Endodermal cell (in vitro differentiated cells): ENCODE measurements at regions not wholly inside any gene's neighbourhood (a gene's known extent, or its start where the extent isn't known, plus 50 kb on each side); places are given as distances from the start of the nearest gene placed in this dataset.

ENCODE experiments used
- DNase-seq: peaks from one replicate; pipeline ENCODE4 v3.0.0-alpha.2; 2017
- H3K27ac ChIP-seq: 2 replicates; pipeline ENCODE4 v1.5.1; 2013; ENCODE audit warnings: mild to moderate bottlenecking, low read depth, low read length, moderate library complexity
- H3K27me3 ChIP-seq: 2 replicates; pipeline ENCODE4 v1.6.1; 2013; ENCODE audit warnings: mild to moderate bottlenecking, low read length, moderate library complexity; ENCODE audit not compliant: insufficient read depth, control insufficient read depth, poor library complexity, severe bottlenecking
- H3K36me3 ChIP-seq: 2 replicates; pipeline ENCODE4 v1.7.0; 2013; ENCODE audit warnings: mild to moderate bottlenecking, low read length, moderate library complexity; ENCODE audit not compliant: control insufficient read depth, insufficient read depth
- H3K4me1 ChIP-seq: one replicate; pipeline ENCODE4 v1.7.0; 2013; ENCODE audit warnings: low read length; ENCODE audit not compliant: control insufficient read depth, insufficient read depth
- H3K4me3 ChIP-seq: 2 replicates; pipeline ENCODE4 v1.5.1; 2013; ENCODE audit warnings: mild to moderate bottlenecking, low read length, moderate library complexity
- H3K9ac ChIP-seq: 2 replicates; pipeline ENCODE4 v1.6.1; 2013; ENCODE audit warnings: mild to moderate bottlenecking, low read length, moderate library complexity; ENCODE audit not compliant: poor library complexity, severe bottlenecking; ENCODE audit errors: extremely low read depth
- H3K9me3 ChIP-seq: 2 replicates; pipeline ENCODE4 v1.6.1; 2013; ENCODE audit warnings: mild to moderate bottlenecking, low read length, moderate library complexity; ENCODE audit not compliant: control insufficient read depth
- H3K27ac Mint-ChIP-seq: 2 replicates; pipeline ENCODE4 v1.8.0; 2020; ENCODE audit warnings: mixed read lengths
- H3K27me3 Mint-ChIP-seq: 2 replicates; pipeline ENCODE4 v1.8.0; 2021; ENCODE audit warnings: mild to moderate bottlenecking, mixed read lengths; ENCODE audit not compliant: insufficient read depth
- H3K36me3 Mint-ChIP-seq: 2 replicates; pipeline ENCODE4 v1.8.0; 2020; ENCODE audit warnings: low read depth, mixed read lengths
- H3K4me1 Mint-ChIP-seq: 2 replicates; pipeline ENCODE4 v1.8.0; 2020; ENCODE audit warnings: mixed read lengths
- H3K4me3 Mint-ChIP-seq: 2 replicates; pipeline ENCODE4 v1.8.0; 2020; ENCODE audit warnings: mild to moderate bottlenecking, moderate library complexity, mixed read lengths
- H3K9me3 Mint-ChIP-seq: 2 replicates; pipeline ENCODE4 v1.8.0; 2020; ENCODE audit warnings: mild to moderate bottlenecking, mixed read lengths
- WGBS, 2 experiments: methylation state at CpG; one replicate each; pipeline versions ENCODE4 v1.1.5 to v1.1.7; 2013; ENCODE audit warnings: missing lambda C conversion rate in 2 of 2, mixed read lengths in 1 of 2; ENCODE audit not compliant: insufficient coverage in 1 of 2, insufficient read length in 1 of 2; 5-methylcytosine and 5-hydroxymethylcytosine counted together
- TF ChIP-seq, protein P1 (sequence below): fragments of 200-600 bp; sonication (generic); conservative IDR thresholded peaks from 2 replicates; pipeline ENCODE4 v1.5.0; 2021; ENCODE audit warnings: antibody characterized with exemption, mild to moderate bottlenecking

DNA sequence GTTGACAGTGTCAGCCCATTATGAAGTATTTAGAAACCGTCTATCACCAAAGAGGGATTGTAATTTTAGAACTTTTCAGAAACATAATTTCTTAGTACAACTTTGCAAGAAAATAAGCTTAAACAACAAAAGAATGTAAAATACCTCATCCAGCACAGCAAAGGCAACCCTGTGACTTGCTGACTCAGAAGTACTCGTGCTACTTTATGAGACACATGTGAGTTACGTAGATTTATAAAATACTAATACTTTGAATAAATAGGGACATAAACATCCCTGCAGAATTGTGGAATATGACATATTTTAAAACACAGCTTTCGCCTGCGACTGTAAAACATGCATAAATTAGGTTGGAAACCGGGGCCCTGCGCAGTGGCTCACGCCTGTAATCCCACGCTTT, 739.7 kb upstream of the ANKRD30A start:
- Histone ChIP-seq H3K36me3 (no peaks in the 10 kb centered on the region), H3K4me1 (no peaks in the 10 kb centered on the region), H3K27me3 (no peaks in the 10 kb centered on the region), H3K4me3 (no peak overlapping the region), H3K27ac (no peak overlapping the region), H3K9me3 (no peaks in the 10 kb centered on the region), H3K9ac (no peak overlapping the region)
- no peak for DNase-seq
- Mint-ChIP-seq H3K4me1 (no peaks in the 10 kb centered on the region), H3K9me3 (no peaks in the 10 kb centered on the region), H3K4me3 (no peak overlapping the region), H3K36me3 (no peaks in the 10 kb centered on the region), H3K27ac (no peak overlapping the region), H3K27me3 (no peaks in the 10 kb centered on the region)
- WGBS, 2 experiments: 94 to 95% methylated on average over 6 to 7 of the region's 9 CpGs
- TF ChIP-seq, protein P1, sequence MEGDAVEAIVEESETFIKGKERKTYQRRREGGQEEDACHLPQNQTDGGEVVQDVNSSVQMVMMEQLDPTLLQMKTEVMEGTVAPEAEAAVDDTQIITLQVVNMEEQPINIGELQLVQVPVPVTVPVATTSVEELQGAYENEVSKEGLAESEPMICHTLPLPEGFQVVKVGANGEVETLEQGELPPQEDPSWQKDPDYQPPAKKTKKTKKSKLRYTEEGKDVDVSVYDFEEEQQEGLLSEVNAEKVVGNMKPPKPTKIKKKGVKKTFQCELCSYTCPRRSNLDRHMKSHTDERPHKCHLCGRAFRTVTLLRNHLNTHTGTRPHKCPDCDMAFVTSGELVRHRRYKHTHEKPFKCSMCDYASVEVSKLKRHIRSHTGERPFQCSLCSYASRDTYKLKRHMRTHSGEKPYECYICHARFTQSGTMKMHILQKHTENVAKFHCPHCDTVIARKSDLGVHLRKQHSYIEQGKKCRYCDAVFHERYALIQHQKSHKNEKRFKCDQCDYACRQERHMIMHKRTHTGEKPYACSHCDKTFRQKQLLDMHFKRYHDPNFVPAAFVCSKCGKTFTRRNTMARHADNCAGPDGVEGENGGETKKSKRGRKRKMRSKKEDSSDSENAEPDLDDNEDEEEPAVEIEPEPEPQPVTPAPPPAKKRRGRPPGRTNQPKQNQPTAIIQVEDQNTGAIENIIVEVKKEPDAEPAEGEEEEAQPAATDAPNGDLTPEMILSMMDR: no peak

DNA sequence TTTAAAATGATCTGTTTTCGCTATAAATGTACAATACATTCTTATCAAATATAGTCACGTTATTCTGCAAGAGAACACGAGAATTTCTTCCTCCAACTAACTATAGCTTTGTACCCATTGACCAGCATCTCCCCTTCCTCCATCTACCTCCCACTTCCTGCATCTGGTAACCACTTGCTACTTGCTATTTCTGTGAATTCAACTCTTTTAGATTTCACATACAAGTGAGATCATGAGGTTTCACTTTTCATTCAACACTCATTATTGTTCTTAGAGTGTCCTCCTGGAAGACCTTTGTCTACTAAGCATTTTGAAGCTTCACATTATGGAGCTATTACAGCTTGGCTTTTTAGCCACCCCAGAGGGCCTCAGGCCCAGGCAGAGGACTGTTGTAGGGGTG, 741.3 kb upstream of the FZD8 start:
- H3K9ac ChIP-seq: no peak overlapping the region
- H3K36me3 ChIP-seq: no peaks in the 10 kb centered on the region
- no peaks in the 10 kb centered on the region for H3K9me3 ChIP-seq
- TF ChIP-seq, protein P1: no peak
- DNase-seq: no peak
- no peaks in the 10 kb centered on the region for H3K4me1 ChIP-seq
- no peak overlapping the region for H3K27ac ChIP-seq
- Mint-ChIP-seq H3K27me3 (no peaks in the 10 kb centered on the region), H3K4me3 (no peak overlapping the region), H3K27ac (no peak overlapping the region), H3K36me3 (no peaks in the 10 kb centered on the region), H3K9me3 (no peaks in the 10 kb centered on the region), H3K4me1 (no peaks in the 10 kb centered on the region)
- no peak overlapping the region for H3K4me3 ChIP-seq
- H3K27me3 ChIP-seq: no peaks in the 10 kb centered on the region
- WGBS, 2 experiments: 87 to 100% methylated on average over 3 of the region's 3 CpGs

DNA sequence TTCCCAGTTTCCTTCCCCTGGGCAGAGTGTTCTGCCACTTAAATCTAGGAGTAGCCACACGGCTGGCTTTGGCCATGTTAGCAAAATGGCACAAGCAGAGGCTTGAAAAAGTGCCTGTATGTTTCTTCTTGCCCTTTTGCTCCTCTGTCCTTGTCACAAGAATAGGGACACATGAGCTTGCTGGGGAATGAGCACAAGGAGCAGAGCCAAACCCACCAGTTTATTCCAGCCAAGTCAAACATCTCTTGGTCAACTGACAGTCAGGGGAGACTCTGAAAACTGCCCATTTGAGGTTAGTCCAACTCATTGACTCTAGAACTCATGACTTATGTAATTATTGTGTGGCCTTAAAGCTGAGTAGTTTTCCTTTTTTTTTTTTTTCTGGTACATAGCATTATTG, 739.7 kb upstream of the FZD8 start:
- H3K27ac ChIP-seq: no peak overlapping the region
- H3K9me3 ChIP-seq: no peaks in the 10 kb centered on the region
- TF ChIP-seq, protein P1: no peak
- Mint-ChIP-seq H3K4me1 (no peaks in the 10 kb centered on the region), H3K27ac (no peak overlapping the region), H3K9me3 (no peaks in the 10 kb centered on the region), H3K4me3 (no peak overlapping the region), H3K27me3 (no peaks in the 10 kb centered on the region), H3K36me3 (no peaks in the 10 kb centered on the region)
- H3K27me3 ChIP-seq: no peaks in the 10 kb centered on the region
- no peaks in the 10 kb centered on the region for H3K36me3 ChIP-seq
- DNase-seq: no peak
- H3K4me3 ChIP-seq: no peak overlapping the region
- no peaks in the 10 kb centered on the region for H3K4me1 ChIP-seq
- no peak overlapping the region for H3K9ac ChIP-seq
- 56% methylated on average over 1 of the region's 1 CpG; no CpG with 5 or more reads in 1 of the 2 experiments for WGBS, 2 experiments
